Left renal cortex interstitium (tissue), 4 donors: ENCODE measurements at regions not wholly inside any gene's neighbourhood (a gene's known extent, or its start where the extent isn't known, plus 50 kb on each side); places are given as distances from the start of the nearest gene placed in this dataset.
"Not testable (repeated sequence)": the region's sequence is repeated elsewhere in the genome, so short reads cannot be mapped to it uniquely, and the experiment has no call there.

Experiments used
- DNase-seq, 4 donors: peaks; one replicate each; pipeline ENCODE4 v3.0.0-alpha.2; 2013; ENCODE audit warnings: low read depth in 4 of 4, low spot score in 2 of 4, missing footprints in 1 of 4

GRCh38 chr21:21845901-21846300 is 847.7 kb downstream of the NCAM2 start:
- peak in 1 of 4 donors; percentile 2 for DNase-seq

DNA sequence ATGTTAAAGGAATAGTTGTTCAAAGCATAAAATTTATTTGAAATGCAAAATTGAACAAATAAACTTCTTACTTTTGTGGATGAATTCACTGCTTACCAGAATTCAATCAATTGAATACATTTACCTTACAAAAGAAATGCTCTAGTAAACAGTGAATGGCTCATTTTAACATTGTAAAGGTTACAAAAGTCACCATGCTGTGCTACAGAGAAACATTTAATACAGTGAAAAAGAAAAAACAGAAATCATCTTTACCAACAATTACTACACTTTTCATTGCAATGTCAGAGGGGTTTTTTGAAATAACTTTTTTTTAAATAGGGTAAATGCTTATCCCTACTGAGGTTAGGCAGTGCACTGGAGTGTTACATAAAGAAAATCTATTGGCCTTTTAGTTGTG is 853.0 kb downstream of the NCAM2 start:
- no peak for DNase-seq

DNA sequence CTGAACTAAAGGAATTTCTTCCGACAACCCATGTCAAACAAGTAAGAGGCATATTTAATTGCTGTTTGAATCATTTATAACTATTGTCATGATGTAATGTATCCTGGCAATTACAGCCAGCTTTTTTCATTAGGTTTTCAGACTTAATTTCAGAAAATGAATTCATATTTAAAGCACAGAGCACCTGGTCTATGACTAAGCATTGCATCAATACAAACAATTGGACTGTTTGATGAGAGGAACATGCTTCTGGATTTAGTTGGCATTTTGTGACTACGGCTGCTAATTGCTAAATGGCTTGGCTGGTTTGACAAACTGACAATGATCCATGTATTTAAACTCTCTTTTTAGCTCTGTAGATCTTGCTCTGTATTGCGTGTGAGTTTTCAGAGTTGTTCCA is 853.4 kb downstream of the NCAM2 start:
- no peak for DNase-seq

GRCh38 chr21:21858502-21859334 is 860.5 kb downstream of the NCAM2 start:
- no peak for DNase-seq

DNA sequence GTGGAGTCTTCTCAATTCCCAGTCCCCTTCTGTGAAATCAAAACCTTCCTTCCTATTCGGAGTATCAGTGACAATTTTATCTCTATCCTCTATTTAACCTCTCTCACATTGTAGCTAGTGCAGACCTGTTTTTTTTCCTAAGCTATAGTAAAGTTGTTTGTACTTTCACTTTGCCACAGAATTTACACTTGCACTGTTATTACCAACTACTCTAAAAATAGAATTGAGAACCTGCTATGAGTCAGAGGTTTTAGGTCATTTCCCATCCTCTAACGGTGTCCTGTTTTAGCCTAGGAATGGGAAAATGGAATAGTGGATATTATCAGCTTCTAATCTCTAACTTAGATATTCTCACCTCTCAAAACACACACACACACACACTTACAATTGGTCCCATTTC is 862.7 kb downstream of the NCAM2 start:
- DNase-seq, result peak in 1 of 4 donors; percentile 2

GRCh38 chr21:21864321-21864840 is 866.2 kb downstream of the NCAM2 start:
- DNase-seq, result no peak

GRCh38 chr21:21897275-21897883 is 899.2 kb downstream of the NCAM2 start:
- no peak for DNase-seq

DNA sequence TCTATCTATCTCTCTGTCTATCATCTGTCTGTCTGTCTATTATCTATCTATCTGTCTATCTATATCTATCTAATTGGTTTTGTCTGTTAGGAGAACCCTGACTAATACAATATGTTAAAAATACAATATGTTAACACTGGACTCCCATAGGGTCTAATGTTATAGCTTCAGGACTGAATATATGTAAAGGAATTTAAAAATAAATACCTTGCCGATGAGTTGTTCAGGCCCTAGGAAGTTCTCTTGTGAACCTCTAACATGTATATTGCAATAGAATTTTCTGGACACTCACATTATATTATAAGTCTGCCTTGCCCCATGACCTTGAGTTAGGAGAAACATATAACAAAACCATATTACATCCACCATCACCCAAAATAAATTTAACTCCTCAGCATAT is 900.6 kb downstream of the NCAM2 start:
- no peak for DNase-seq

GRCh38 chr21:21902416-21902815 is 904.2 kb downstream of the NCAM2 start:
- not testable (repeated sequence) for DNase-seq

DNA sequence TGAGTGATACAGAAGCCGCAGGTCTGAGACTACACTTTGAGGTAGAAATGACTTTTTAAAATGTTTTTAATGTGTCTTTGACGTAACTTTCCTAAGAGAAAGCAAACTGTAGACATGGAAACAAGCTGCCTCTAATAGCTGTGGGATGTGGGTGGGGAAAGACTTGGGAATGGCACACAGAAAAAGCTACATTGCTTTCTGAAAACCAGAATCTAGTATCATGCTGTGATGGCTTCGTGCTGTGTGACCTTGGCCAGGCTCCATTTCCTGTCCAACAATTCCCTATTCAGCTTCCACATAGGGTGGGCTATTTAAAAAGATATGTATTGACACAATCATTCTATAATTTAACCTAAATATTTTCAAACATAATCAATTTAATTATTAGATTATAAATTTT is 909.1 kb downstream of the NCAM2 start:
- no peak for DNase-seq

DNA sequence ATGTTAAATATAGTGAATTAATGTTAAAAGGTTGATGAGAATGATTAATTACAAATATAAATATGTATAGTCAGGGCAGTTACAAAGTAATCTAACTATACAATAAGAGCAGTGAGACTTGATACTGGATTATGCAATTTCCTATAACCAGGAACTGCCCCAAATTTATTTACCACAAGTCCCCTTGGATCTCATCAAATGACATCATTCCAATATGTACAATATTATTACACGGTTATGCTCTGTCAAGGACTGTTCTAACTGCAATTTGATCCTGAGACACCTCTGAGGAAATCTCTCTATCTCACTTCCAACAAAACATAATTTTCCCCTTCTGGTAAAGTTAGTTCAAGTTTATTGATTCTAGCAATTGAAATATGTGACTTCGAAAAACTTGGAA is 917.6 kb downstream of the NCAM2 start:
- no peak for DNase-seq

DNA sequence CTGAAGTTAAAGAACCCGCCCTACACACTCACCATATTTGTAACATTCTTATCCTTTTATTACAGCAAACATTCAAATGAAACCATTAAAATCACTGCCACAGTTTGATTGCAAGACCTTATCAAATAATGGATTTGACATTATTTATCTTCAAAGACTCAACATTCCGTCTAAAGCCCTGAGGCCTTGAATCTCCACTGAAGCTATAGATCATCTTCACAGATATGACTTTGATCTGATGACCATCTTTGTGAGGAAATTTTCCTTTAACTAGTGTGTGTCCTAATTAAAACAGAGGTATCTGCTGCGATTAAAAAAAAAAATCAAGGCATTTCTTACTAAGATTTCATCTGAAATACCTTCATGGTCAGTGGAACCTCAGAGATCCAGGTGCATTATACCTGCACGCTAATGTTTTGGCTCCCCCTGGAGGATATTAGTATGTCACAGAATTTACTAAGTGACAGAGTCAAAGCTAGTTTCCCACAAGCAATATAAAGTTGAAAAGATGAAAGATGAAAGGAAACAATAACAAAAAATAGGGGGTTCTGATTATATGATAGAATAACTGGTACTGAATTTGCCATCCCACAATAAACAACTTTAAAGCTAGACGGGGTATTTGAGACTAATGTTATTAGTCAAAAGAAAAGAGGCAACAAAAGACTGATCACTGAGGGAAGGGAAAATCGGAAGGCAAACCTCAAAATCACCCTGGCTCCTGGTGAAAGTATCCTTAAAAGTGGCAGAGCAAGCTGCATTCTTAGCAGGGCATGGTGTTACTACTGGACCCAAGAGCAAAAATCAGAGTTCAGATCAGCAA is 923.4 kb downstream of the NCAM2 start:
- DNase-seq, result peak in 1 of 4 donors; percentile 4

DNA sequence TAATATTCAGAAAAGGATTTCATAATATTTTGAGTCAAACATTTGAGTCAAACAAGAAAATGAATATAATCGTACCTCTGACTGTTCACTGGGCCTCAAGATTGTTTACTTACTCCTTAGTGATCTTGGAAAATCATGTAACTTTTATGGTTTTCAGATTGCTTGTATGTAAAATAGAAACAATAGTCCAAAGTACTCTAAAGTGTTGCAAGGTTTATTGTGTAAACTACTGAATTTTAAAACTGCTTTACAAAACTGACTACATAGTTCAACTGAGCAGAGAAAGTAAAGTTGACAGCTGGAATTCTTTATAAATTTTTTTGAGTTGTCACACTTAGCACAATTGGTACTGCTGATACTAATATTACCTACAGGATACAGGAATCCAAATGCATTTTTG is 931.0 kb downstream of the NCAM2 start:
- DNase-seq, result no peak

GRCh38 chr21:21929789-21930188 is 931.6 kb downstream of the NCAM2 start:
- DNase-seq, result no peak

DNA sequence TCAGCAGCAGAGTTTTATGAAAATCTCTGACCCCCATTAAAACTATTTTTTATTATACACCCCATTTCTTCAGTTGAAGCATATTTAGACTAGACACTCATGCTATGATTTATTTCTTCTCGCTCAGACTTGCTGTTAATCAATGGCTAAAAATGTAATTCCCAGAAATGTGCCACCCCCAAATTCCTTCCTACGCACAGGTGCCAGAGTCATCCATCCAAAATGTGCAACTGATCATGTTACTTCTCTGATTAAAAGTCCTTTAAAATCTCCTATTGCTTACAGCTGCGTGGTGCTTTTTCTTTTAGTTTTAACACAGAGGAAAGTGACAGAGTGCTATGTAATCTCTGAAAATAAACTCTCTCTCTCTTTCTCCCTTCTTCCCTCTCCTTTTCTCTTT is 954.4 kb downstream of the NCAM2 start:
- no peak for DNase-seq

DNA sequence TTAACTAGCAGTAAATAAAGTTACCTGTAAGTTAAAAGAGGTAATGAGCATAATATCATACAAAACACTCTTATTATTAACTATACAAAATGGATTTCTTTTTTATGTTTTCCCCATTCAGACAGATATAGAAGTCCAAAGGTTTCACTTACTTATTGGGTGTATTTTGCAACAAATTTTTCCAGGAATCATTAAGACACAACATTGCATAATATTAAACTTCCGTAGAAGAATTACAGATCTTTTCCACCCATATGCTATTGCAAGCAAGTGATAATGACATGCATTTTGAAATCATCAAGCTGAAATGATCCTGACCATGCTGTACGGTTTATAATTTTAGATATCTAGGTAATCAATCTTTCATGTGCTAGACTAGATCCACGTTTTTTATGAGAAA is 957.0 kb downstream of the NCAM2 start:
- no peak for DNase-seq

DNA sequence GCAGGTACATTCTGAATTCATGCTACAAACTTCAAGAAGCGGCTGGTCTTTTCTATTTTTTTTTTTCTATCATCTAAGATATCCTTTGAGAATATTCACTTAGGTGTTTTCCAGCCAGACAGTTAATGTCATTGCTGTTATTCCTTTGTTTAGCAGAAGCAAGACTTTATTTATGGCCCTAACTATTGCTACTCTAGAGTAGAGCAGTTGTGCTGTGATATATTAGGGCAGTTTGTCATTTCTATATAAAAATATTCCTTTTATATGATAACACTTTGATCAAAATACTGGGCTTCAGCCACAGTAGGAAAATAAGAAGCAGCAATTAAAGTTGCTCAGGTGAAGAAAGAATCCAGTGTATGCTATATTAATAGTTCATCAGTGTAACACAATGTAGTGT is 959.3 kb downstream of the NCAM2 start:
- DNase-seq, result no peak

DNA sequence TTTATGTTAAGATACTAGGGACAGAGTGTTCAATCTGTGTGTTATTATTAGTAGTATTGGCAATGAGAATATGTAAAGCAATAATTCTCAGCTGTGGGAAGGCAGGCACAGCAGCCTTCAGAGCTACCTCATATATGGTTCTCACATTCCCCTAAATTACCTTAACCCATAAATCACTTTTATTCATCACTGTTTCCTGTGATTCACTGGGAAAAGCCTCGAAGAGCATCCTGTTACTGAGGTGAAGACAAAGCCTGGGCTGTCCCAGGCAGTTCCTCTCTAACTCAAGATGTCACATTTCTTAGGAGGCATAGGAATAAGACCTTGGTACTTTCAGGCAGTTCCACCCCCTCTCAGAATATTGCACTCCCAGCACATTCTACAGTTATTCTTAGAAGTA is 965.7 kb downstream of the NCAM2 start:
- DNase-seq, result no peak

GRCh38 chr21:21968810-21969209 is 970.6 kb downstream of the NCAM2 start:
- DNase-seq, result no peak

DNA sequence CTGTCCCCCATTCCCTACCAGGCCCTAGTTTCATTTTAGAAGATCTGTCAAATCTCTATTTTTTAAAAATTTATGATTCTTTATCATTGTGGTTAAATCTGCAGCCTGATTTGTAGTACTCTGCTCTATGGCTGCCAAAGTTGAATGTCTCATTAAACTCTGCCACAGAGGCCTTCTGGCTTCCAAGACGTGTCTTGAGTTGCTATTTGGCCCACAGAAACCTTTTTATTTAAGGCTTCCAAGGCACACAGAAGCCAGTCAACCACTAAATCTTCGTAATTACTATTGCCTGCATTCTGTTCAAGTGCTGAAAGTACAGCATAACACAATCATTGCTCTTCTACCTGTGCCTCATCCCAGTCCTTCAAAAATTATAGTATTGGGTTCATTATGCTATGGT is 971.0 kb downstream of the NCAM2 start:
- DNase-seq, result no peak

DNA sequence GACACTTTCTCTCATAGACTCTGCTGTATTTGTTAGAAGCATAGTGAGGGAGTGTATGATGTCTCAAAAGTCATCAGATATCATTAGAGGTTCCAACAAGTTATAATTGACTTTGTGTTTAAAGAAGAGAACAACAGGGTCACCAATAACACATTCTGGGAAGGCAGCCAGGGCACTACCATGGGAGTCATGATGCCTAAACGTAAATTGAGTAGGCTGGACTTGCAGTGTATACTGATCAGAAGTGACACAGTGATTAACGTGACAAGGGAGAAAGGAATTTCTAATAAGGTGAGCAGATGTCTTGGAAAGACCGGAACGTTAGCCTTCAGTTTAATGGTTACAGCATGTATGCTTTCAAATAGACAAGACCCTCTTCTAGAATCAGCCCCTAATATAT is 973.2 kb downstream of the NCAM2 start:
- no peak for DNase-seq
